C4-2B (cell line): ENCODE measurements at regions not wholly inside any gene's neighbourhood (a gene's known extent, or its start where the extent isn't known, plus 50 kb on each side); places are given as distances from the start of the nearest gene placed in this dataset.

Experiments used
- ZFX ChIP-seq: fragments of 450-650 bp; IDR thresholded peaks from 2 replicates; pipeline ENCODE4 v1.6.1; 2017
- TF ChIP-seq, protein P1 (sequence below): fragments of 450-650 bp; conservative IDR thresholded peaks from 2 replicates; pipeline ENCODE4 v1.5.1; 2017; ENCODE audit warnings: mild to moderate bottlenecking

DNA sequence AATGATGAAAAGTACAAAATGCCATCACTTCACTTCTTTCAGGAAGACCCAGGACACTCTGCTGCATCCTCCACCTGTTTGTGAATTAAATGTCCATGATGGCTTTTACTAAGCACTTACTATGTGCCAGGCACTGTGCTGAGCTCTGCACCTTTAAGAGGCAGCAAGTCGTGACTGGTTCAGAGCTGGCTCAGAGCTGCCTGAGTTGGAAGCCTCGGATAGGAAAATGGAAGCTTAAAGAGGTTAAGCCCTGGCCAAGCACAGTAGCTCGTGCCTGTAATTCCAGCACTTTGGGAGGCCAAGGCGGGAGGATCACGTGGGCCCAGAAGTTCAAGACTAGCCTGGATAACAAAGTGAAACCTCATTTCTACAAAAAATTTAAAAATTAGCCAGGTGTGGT is 95.6 kb downstream of the SNX5 start:
- TF ChIP-seq, protein P1, sequence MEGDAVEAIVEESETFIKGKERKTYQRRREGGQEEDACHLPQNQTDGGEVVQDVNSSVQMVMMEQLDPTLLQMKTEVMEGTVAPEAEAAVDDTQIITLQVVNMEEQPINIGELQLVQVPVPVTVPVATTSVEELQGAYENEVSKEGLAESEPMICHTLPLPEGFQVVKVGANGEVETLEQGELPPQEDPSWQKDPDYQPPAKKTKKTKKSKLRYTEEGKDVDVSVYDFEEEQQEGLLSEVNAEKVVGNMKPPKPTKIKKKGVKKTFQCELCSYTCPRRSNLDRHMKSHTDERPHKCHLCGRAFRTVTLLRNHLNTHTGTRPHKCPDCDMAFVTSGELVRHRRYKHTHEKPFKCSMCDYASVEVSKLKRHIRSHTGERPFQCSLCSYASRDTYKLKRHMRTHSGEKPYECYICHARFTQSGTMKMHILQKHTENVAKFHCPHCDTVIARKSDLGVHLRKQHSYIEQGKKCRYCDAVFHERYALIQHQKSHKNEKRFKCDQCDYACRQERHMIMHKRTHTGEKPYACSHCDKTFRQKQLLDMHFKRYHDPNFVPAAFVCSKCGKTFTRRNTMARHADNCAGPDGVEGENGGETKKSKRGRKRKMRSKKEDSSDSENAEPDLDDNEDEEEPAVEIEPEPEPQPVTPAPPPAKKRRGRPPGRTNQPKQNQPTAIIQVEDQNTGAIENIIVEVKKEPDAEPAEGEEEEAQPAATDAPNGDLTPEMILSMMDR, result no peak
- no peak for TF ChIP-seq ZFX
